DOHH2 (cell line): ENCODE measurements at regions not wholly inside any gene's neighbourhood (a gene's known extent, or its start where the extent isn't known, plus 50 kb on each side); places are given as distances from the start of the nearest gene placed in this dataset.

Source experiments
- EZH2phosphoT487 ChIP-seq: fragments of 200-600 bp; sonication (generic); IDR thresholded peaks from 2 replicates; pipeline ENCODE4 v1.6.1; 2017; ENCODE audit warnings: borderline replicate concordance, mild to moderate bottlenecking, antibody characterized with exemption, low read length, moderate library complexity, mixed read lengths
- TF ChIP-seq, protein P1 (sequence below): fragments of 200-600 bp; sonication (generic); IDR thresholded peaks from one replicate; pipeline ENCODE4 v1.5.1; 2014; ENCODE audit warnings: antibody characterized with exemption, mild to moderate bottlenecking, low read depth, low read length; ENCODE audit not compliant: poor library complexity, severe bottlenecking

DNA sequence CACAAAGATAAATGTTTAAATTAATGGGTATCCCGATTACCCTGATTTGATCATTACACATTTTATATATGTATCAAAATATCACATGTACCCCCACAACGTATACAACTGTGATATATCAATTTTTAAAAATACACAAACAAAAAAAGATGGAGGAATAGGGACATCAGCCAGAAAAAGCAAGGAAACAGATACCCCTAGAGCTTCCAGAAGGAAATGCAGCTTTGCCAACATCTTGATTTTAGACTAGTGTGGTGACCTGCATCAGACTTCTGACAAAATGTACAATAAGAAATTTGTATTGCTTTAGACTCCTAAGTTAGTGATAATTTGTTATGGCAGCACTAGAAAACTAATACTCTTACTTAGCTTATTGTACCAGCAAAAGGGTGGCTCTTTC is 483.8 kb downstream of the TUSC7 start:
- TF ChIP-seq, protein P1, sequence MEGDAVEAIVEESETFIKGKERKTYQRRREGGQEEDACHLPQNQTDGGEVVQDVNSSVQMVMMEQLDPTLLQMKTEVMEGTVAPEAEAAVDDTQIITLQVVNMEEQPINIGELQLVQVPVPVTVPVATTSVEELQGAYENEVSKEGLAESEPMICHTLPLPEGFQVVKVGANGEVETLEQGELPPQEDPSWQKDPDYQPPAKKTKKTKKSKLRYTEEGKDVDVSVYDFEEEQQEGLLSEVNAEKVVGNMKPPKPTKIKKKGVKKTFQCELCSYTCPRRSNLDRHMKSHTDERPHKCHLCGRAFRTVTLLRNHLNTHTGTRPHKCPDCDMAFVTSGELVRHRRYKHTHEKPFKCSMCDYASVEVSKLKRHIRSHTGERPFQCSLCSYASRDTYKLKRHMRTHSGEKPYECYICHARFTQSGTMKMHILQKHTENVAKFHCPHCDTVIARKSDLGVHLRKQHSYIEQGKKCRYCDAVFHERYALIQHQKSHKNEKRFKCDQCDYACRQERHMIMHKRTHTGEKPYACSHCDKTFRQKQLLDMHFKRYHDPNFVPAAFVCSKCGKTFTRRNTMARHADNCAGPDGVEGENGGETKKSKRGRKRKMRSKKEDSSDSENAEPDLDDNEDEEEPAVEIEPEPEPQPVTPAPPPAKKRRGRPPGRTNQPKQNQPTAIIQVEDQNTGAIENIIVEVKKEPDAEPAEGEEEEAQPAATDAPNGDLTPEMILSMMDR, result peak; percentile 33
- no peak for TF ChIP-seq EZH2phosphoT487
